ENCODE measurements at regions not wholly inside any gene's neighbourhood (a gene's known extent, or its start where the extent isn't known, plus 50 kb on each side); places are given as distances from the start of the nearest gene placed in this dataset.
"Not testable (repeated sequence)": the region's sequence is repeated elsewhere in the genome, so short reads cannot be mapped to it uniquely, and the experiment has no call there.

- no peak overlapping the region for H3K4me2 ChIP-seq (ENCODE audit: control insufficient read depth, extremely low read depth, insufficient read depth, low read depth, low read length)
- no peaks in the 10 kb centered on the region for H4K20me1 ChIP-seq (ENCODE audit: control insufficient read depth, extremely low read depth, insufficient read depth, low read length)
- dilution Hi-C loops (cut with MboI; ENCODE audit: extremely low pct_ligation_motif_present, low sequenced_read_pairs), result no loop called here
- H3K27me3 ChIP-seq (ENCODE audit: control insufficient read depth, extremely low read depth, insufficient read depth, low read length), result no peaks in the 10 kb centered on the region
- H3K9me3 ChIP-seq (ENCODE audit: control insufficient read depth, low read depth, low read length), result no peaks in the 10 kb centered on the region
- TF ChIP-seq EZH2 (IDR thresholded peaks at IDR 0.05; ENCODE audit: low read length) (no peak), CTCF (optimal IDR thresholded peaks at IDR 0.05 in 1 of 3, IDR thresholded peaks at IDR 0.05 in 1 of 3, conservative IDR thresholded peaks at IDR 0.05 in 1 of 3; ENCODE audit: extremely low read depth in 1 of 3, insufficient read depth in 2 of 3, low read length in 3 of 3) (no peak)
- FAIRE-seq (no peak), DNase-seq (ENCODE audit: low read depth, low spot score) (no peak)
- no peaks in the 10 kb centered on the region for H3K79me2 ChIP-seq (ENCODE audit: control insufficient read depth, insufficient read depth, low read length)
- H3K27ac ChIP-seq (ENCODE audit: control insufficient read depth, insufficient read depth, low read length), result no peak overlapping the region
- H3K9ac ChIP-seq (ENCODE audit: control insufficient read depth, extremely low read depth, insufficient read depth, low read length), result no peak overlapping the region
- no peak overlapping the region for H3K4me3 ChIP-seq (ENCODE audit: control insufficient read depth in 2 of 3, extremely low read depth in 1 of 3, insufficient read depth in 2 of 3, low read depth in 1 of 3, low read length in 3 of 3)
- H3K9me1 ChIP-seq (ENCODE audit: control insufficient read depth, extremely low read depth, insufficient read depth, low read length), result no peaks in the 10 kb centered on the region
- H3K36me3 ChIP-seq (ENCODE audit: control insufficient read depth in 2 of 2, extremely low read depth in 1 of 2, insufficient read depth in 2 of 2, low read length in 2 of 2), result no peaks in the 10 kb centered on the region
- H3K4me1 ChIP-seq (ENCODE audit: control insufficient read depth, extremely low read depth, insufficient read depth, low read length), result no peaks in the 10 kb centered on the region
- no peak overlapping the region for H2AFZ ChIP-seq (ENCODE audit: control insufficient read depth, low read length)
Observed at GRCh38 chrX:45553417-45553816, 352.7 kb upstream of the DIPK2B start.

GRCh38 chrX:45546697-45547096 lies 346.0 kb upstream of the DIPK2B start:
- H3K9me1 ChIP-seq (ENCODE audit: control insufficient read depth, extremely low read depth, insufficient read depth, low read length); H3K79me2 ChIP-seq (ENCODE audit: control insufficient read depth, insufficient read depth, low read length); H3K9ac ChIP-seq (ENCODE audit: control insufficient read depth, extremely low read depth, insufficient read depth, low read length); H2AFZ ChIP-seq (ENCODE audit: control insufficient read depth, low read length); H3K9me3 ChIP-seq (ENCODE audit: control insufficient read depth, low read depth, low read length); H3K27me3 ChIP-seq (ENCODE audit: control insufficient read depth, extremely low read depth, insufficient read depth, low read length); H3K4me3 ChIP-seq (ENCODE audit: control insufficient read depth in 2 of 3, extremely low read depth in 1 of 3, insufficient read depth in 2 of 3, low read depth in 1 of 3, low read length in 3 of 3); DNase-seq (ENCODE audit: low read depth, low spot score); H3K27ac ChIP-seq (ENCODE audit: control insufficient read depth, insufficient read depth, low read length); H3K4me1 ChIP-seq (ENCODE audit: control insufficient read depth, extremely low read depth, insufficient read depth, low read length); dilution Hi-C loops (cut with MboI; ENCODE audit: extremely low pct_ligation_motif_present, low sequenced_read_pairs); H3K36me3 ChIP-seq (ENCODE audit: control insufficient read depth in 2 of 2, extremely low read depth in 1 of 2, insufficient read depth in 2 of 2, low read length in 2 of 2); H4K20me1 ChIP-seq (ENCODE audit: control insufficient read depth, extremely low read depth, insufficient read depth, low read length); H3K4me2 ChIP-seq (ENCODE audit: control insufficient read depth, extremely low read depth, insufficient read depth, low read depth, low read length); FAIRE-seq: not testable (repeated sequence)

- no peak overlapping the region for H3K27ac ChIP-seq (ENCODE audit: control insufficient read depth, insufficient read depth, low read length)
- FAIRE-seq, result no peak
- H2AFZ ChIP-seq (ENCODE audit: control insufficient read depth, low read length), result no peak overlapping the region
- H3K9me1 ChIP-seq (ENCODE audit: control insufficient read depth, extremely low read depth, insufficient read depth, low read length), result no peaks in the 10 kb centered on the region
- dilution Hi-C loops (cut with MboI; ENCODE audit: extremely low pct_ligation_motif_present, low sequenced_read_pairs), result no loop called here
- H3K27me3 ChIP-seq (ENCODE audit: control insufficient read depth, extremely low read depth, insufficient read depth, low read length), result peaks cover 9% of the 10 kb centered on the region
- no peak overlapping the region for H3K9ac ChIP-seq (ENCODE audit: control insufficient read depth, extremely low read depth, insufficient read depth, low read length)
- H3K9me3 ChIP-seq (ENCODE audit: control insufficient read depth, low read depth, low read length), result no peaks in the 10 kb centered on the region
- no peak overlapping the region for H3K4me2 ChIP-seq (ENCODE audit: control insufficient read depth, extremely low read depth, insufficient read depth, low read depth, low read length)
- TF ChIP-seq CTCF (optimal IDR thresholded peaks at IDR 0.05 in 1 of 3, IDR thresholded peaks at IDR 0.05 in 1 of 3, conservative IDR thresholded peaks at IDR 0.05 in 1 of 3; ENCODE audit: extremely low read depth in 1 of 3, insufficient read depth in 2 of 3, low read length in 3 of 3), result no peak
- TF ChIP-seq EZH2 (IDR thresholded peaks at IDR 0.05; ENCODE audit: low read length), result no peak
- no peak overlapping the region for H3K4me3 ChIP-seq (ENCODE audit: control insufficient read depth in 2 of 3, extremely low read depth in 1 of 3, insufficient read depth in 2 of 3, low read depth in 1 of 3, low read length in 3 of 3)
- peaks cover 4% of the 10 kb centered on the region for H3K4me1 ChIP-seq (ENCODE audit: control insufficient read depth, extremely low read depth, insufficient read depth, low read length)
- no peaks in the 10 kb centered on the region for H4K20me1 ChIP-seq (ENCODE audit: control insufficient read depth, extremely low read depth, insufficient read depth, low read length)
- no peak for DNase-seq (ENCODE audit: low read depth, low spot score)
- H3K36me3 ChIP-seq (ENCODE audit: control insufficient read depth in 2 of 2, extremely low read depth in 1 of 2, insufficient read depth in 2 of 2, low read length in 2 of 2), result no peaks in the 10 kb centered on the region
- H3K79me2 ChIP-seq (ENCODE audit: control insufficient read depth, insufficient read depth, low read length), result no peaks in the 10 kb centered on the region
Observed at GRCh38 chrX:45540181-45540580, 339.5 kb upstream of the DIPK2B start.
